ENCODE measurements at regions not wholly inside any gene's neighbourhood (a gene's known extent, or its start where the extent isn't known, plus 50 kb on each side); places are given as distances from the start of the nearest gene placed in this dataset.

DNA sequence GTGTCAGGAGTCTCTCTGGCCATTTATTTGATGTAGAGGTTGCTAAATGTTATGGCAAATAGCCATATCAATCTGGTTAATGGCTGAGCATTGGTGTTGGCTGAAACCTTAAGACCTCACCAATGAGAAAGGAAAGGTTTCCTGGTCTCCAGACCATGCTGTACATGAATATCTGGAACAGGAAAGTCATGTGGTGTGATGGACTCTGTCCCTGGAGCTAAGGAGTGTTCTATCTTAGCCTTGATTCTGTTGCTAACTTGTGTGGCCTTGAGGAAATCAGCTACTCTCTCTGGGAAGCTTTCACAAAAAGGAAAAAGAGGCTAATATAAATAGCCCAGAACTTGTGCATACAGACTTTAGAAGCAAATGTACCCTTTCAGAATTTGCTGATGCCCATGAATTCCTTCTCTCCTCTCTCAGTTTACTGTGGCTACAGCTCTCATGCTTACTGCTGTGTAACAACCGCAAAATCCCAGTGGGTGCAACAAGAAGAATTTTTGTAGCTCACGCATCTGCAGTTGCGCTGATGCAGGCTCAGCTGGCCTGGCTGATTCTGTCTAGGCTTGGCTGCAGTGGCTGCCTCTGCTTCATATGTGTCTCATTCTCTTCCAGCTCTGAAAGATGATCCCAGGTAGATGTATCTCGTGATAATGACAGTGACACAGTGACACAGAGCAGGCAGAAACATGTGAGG is 287.5 kb downstream of the NPIPA8 start:
- intact Hi-C loops (cut with DNase I): no loop called here
- no peaks in the 10 kb centered on the region for H3K9me3 ChIP-seq
- H3K4me1 ChIP-seq: no peaks in the 10 kb centered on the region
- TF ChIP-seq, protein P1, sequence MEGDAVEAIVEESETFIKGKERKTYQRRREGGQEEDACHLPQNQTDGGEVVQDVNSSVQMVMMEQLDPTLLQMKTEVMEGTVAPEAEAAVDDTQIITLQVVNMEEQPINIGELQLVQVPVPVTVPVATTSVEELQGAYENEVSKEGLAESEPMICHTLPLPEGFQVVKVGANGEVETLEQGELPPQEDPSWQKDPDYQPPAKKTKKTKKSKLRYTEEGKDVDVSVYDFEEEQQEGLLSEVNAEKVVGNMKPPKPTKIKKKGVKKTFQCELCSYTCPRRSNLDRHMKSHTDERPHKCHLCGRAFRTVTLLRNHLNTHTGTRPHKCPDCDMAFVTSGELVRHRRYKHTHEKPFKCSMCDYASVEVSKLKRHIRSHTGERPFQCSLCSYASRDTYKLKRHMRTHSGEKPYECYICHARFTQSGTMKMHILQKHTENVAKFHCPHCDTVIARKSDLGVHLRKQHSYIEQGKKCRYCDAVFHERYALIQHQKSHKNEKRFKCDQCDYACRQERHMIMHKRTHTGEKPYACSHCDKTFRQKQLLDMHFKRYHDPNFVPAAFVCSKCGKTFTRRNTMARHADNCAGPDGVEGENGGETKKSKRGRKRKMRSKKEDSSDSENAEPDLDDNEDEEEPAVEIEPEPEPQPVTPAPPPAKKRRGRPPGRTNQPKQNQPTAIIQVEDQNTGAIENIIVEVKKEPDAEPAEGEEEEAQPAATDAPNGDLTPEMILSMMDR (IDR thresholded peaks at IDR 0.05): no peak
- DNase-seq (ENCODE audit: low spot score in 2 of 2): no peak
- H3K27me3 ChIP-seq: no peaks in the 10 kb centered on the region
- no peak overlapping the region for H3K27ac ChIP-seq
- no peak overlapping the region for H3K4me3 ChIP-seq
- H3K36me3 ChIP-seq: no peaks in the 10 kb centered on the region

DNA sequence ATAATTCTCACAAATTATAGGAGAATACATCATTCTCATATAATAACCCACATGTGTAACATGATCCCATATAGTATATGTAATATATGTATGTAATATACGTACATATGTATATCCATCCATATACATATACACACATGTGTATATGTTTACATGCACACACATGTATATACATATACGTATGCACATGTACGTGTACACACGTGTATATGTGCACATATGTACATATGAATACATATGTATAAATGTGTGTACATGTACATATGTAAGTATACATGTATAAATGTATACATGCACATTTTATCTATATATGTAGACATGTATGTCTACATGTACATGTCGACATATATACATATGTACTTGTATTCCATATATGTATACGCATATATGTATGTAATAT is 288.8 kb downstream of the NPIPA8 start:
- no peaks in the 10 kb centered on the region for H3K4me1 ChIP-seq
- intact Hi-C loops (cut with DNase I): no loop called here
- TF ChIP-seq, protein P1 (IDR thresholded peaks at IDR 0.05): no peak
- no peak overlapping the region for H3K27ac ChIP-seq
- no peaks in the 10 kb centered on the region for H3K36me3 ChIP-seq
- no peaks in the 10 kb centered on the region for H3K27me3 ChIP-seq
- H3K4me3 ChIP-seq: no peak overlapping the region
- no peak for DNase-seq (ENCODE audit: low spot score in 2 of 2)
- H3K9me3 ChIP-seq: no peaks in the 10 kb centered on the region

DNA sequence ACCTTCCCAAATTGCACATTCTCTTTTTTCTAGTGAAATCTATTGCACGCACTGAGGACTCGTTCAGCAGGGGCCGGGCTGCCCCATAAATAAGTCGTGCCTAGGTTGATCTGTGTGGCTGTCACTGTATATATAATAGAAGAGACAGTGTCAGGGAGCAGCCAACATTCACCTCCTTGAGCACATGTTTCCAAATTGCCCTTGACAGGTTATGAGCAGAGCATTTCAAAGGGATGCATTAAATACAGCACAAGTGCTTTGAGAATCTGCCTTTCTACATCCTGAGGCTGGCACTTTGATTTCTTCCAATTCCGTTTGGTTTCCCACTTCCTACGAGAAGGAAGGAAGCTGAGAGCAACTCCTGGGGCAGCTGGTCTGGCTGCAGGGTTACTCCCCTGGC is 291.2 kb downstream of the NPIPA8 start:
- no peak for DNase-seq (ENCODE audit: low spot score in 2 of 2)
- Histone ChIP-seq H3K9me3 (no peaks in the 10 kb centered on the region), H3K36me3 (no peaks in the 10 kb centered on the region), H3K4me3 (no peak overlapping the region), H3K4me1 (no peaks in the 10 kb centered on the region), H3K27me3 (no peaks in the 10 kb centered on the region), H3K27ac (no peak overlapping the region)
- intact Hi-C loops (cut with DNase I): no loop called here
- TF ChIP-seq, protein P1 (IDR thresholded peaks at IDR 0.05): no peak

DNA sequence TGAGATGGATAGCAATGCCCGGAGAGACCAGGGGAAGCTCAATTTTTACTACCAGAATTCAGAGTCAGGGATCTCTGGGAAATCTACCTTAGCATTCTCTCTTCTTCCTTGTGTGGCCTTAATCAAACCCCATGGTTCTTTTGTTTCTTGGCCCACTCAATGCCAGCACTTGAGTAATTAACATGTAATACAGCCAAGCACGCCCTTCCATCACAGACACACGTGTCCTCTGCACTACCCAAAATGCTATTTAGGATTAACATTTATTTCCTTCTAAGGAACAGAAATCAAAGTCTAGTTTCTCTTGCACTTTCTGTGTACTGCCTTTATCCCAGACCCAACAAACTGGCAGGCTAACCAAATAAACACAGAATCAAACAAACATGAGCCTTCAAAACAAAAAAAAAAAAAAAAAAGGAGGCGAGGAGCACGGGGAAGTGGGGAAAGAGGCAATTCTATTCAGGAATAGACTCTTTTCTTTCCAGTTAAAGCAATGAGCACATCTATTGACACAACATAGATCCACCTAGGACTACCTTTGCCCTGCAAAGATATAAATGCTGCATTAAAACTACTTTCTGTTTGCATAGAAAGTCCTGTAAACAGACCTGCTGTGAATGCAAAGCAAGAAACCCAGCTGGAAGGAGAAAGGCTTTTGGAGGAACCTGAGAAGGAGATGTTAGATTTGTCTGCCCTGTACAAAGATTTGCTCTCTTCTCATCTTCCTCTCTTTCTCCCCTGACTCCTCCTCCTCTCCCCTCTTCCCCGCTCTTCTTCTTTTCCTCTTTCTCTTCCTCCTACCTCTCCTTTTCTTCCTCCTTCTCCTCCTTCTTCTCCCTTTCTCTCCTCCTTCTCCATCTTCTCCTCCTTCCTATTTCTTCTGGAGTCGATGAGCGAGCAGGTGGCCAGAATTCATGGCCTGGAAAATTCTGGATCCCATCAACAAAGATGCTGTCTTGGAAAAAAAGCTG is 294.4 kb downstream of the NPIPA8 start:
- intact Hi-C loops (cut with DNase I): no loop called here
- no peak overlapping the region for H3K4me3 ChIP-seq
- no peak overlapping the region for H3K27ac ChIP-seq
- TF ChIP-seq, protein P1 (IDR thresholded peaks at IDR 0.05): no peak
- H3K36me3 ChIP-seq: no peaks in the 10 kb centered on the region
- no peaks in the 10 kb centered on the region for H3K9me3 ChIP-seq
- H3K4me1 ChIP-seq: no peaks in the 10 kb centered on the region
- DNase-seq (ENCODE audit: low spot score in 2 of 2): no peak
- H3K27me3 ChIP-seq: no peaks in the 10 kb centered on the region

DNA sequence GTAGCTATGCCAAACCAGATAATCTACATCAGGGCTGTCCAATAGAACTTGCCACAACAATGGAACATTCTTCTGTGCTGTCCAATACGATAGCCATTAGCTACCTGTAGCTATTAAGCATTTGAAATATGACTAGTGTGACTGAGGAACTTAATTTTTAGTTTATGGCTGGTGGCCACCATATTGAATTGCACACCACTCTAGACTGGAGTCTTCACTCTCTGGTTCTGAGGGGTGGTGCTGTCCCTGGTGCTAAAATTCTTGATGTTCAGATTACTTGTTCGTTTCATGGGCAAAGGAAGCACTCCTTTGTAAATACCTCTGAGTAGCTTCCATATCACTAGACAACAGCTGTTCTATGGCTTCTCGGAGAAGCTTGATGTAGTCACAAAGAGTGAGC is 296.6 kb downstream of the NPIPA8 start:
- H3K27ac ChIP-seq: no peak overlapping the region
- intact Hi-C loops (cut with DNase I): no loop called here
- H3K4me1 ChIP-seq: no peaks in the 10 kb centered on the region
- H3K36me3 ChIP-seq: no peaks in the 10 kb centered on the region
- no peak overlapping the region for H3K4me3 ChIP-seq
- DNase-seq (ENCODE audit: low spot score in 2 of 2): no peak
- TF ChIP-seq, protein P1 (IDR thresholded peaks at IDR 0.05): no peak
- no peaks in the 10 kb centered on the region for H3K27me3 ChIP-seq
- no peaks in the 10 kb centered on the region for H3K9me3 ChIP-seq
